GM12891 (cell line): ENCODE measurements at regions not wholly inside any gene's neighbourhood (a gene's known extent, or its start where the extent isn't known, plus 50 kb on each side); places are given as distances from the start of the nearest gene placed in this dataset.

Source experiments
- PAX5 ChIP-seq: IDR thresholded peaks from 2 replicates; pipeline ENCODE4 v1.6.1; 2011; ENCODE audit warnings: low read length, moderate library complexity, mild to moderate bottlenecking; ENCODE audit not compliant: insufficient read depth, severe bottlenecking
- POLR2A ChIP-seq: IDR thresholded peaks from 2 replicates; pipeline ENCODE4 v1.6.1; 2011; ENCODE audit warnings: low read depth, low read length, control low read depth
- POLR2AphosphoS5 ChIP-seq: IDR thresholded peaks from 2 replicates; pipeline ENCODE4 v1.6.1; 2011; ENCODE audit warnings: low read depth, low read length, control low read depth
- POU2F2 ChIP-seq: IDR thresholded peaks from 2 replicates; pipeline ENCODE4 v1.6.1; 2011; ENCODE audit warnings: low read depth, mild to moderate bottlenecking, control low read depth, low read length, moderate library complexity
- SPI1 ChIP-seq: IDR thresholded peaks from 2 replicates; pipeline ENCODE4 v1.6.1; 2011; ENCODE audit warnings: low read depth, low read length, control low read depth
- TAF1 ChIP-seq: IDR thresholded peaks from 2 replicates; pipeline ENCODE4 v1.6.1; 2011; ENCODE audit warnings: low read depth, low read length, control low read depth

GRCh38 chr2:150012986-150013385 lies 425.4 kb upstream of the MMADHC start:
- TF ChIP-seq POLR2AphosphoS5 (no peak), POLR2A (no peak), POU2F2 (no peak), SPI1 (no peak), TAF1 (no peak), PAX5 (no peak)
